ENCODE measurements at regions not wholly inside any gene's neighbourhood (a gene's known extent, or its start where the extent isn't known, plus 50 kb on each side); places are given as distances from the start of the nearest gene placed in this dataset.

DNA sequence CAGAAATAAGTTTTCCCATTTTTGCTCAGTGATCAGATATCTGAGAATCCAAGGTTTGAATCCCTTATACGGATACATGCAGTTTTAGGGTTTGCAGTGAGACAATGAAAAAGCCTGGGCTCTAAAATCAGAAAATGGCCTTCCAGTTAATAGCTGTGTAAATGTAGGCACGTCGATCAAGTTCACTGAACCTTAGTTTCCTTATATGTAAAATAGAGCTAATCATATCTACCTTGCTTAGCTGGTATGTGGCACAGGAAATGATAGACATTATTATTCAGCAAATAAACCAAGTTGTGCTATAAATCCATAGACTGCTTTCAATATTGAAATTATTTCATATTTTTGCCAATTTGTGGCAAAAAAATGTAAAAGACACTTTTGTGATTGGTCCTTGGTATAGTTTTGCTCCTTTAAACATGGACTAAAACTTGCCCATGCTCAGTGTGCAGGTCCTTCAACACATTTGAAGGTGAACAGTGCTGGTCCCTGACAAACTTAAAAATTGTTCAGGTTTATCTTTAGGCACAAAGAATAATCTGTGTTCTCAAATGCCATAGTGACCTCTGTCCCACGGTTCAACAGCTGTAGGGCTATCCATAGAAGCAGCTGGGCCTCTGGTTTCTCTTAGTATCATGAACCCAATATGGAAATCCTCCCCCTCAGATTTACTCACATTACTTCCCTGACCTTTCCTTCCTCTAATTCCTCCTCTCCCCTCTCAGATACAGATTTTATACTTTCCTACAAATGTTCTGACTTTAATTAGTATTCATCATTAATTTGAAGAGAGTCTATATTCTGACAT is 51.0 kb downstream of the CCDC54 start:
- no peak for DNase-seq

DNA sequence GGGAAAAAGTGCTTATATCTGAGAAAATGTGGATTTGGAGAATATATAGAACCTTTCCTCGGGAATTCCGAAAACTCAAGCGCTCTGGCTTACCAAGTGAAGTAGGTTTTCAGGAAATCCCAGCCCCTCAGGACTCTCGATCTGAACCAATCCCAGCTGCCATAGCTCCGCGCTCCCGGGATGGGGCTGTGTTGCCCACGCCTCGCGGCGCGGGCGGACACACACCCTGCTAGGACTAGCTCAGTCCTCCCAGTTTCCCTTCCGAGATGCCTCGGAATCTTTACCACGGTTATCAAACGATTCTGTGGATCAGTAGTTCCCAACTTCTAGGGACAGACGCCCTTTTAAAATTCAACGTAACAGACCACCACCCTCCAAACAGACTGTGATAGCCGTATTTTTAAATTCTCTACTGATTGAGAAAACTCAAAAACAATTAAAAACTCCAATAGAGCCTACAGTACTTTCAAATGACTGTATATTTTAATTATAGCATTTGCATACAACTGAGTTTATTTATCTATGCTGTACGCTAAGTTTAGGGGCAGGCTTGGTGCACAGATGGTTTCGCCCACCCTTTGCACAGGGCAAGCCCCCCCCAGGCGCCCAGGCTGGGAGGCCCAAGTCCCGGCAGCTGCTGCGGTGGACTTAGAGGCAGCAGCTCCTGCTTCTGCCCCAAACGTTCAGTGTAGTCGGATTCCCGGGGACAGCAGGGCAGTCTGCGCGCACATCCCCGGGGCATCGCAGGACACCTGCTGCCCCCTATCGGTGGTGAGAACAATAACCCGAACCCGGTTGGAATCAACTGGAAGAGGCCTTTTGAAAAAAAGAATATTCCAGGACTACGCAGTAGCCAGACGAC is 52.3 kb downstream of the CCDC54 start:
- DNase-seq: peak; percentile 88

DNA sequence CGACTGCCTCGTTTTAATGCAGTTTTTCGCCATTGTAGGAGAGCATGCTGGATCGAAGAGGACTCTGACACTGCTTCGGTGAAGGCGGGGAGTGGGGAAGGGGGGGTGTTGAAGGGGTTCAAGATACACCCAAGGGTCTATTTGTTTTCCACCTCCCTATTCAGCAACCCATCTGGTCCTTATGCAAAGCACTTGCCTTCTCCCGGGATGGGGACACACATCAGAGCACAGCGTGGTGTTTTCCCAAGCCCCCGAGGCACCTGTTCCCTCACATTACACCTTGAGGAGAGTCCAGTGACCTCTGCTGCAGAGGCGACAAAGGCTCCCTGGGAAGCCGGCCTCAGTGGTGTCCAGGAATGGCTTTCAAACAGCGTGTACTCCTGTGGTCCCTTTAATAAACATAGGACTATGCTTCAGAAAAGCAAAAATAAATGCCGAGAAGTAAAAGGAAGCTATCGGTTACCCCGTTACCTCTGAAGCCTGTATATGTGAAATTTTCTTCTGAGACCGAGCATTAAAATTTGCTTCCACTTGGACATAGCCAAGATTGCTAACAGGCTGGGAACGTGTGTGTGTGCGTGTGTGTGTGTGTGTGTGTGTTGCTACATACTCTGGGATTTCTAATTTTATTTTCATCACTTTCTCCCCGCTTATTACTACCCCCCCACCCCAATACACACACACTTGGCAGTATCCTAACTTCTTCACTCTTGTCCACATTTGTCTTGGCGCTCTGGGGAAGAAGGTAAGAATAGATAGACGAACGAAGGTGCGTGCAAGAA is 53.2 kb downstream of the CCDC54 start:
- peak; percentile 34 for DNase-seq

DNA sequence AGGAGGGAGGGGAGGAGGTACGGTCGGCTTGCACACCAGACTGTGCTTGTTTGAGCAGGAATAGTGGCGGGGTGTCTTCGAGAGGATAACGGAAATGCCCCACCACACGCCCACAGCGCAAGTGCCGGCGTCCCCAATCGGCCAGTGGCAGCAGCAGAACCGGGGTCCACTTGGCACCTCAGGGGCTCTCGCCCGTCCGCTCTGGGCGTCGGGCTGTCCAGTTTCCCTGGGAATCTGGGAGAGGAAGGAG is 53.7 kb downstream of the CCDC54 start:
- DNase-seq: no peak

DNA sequence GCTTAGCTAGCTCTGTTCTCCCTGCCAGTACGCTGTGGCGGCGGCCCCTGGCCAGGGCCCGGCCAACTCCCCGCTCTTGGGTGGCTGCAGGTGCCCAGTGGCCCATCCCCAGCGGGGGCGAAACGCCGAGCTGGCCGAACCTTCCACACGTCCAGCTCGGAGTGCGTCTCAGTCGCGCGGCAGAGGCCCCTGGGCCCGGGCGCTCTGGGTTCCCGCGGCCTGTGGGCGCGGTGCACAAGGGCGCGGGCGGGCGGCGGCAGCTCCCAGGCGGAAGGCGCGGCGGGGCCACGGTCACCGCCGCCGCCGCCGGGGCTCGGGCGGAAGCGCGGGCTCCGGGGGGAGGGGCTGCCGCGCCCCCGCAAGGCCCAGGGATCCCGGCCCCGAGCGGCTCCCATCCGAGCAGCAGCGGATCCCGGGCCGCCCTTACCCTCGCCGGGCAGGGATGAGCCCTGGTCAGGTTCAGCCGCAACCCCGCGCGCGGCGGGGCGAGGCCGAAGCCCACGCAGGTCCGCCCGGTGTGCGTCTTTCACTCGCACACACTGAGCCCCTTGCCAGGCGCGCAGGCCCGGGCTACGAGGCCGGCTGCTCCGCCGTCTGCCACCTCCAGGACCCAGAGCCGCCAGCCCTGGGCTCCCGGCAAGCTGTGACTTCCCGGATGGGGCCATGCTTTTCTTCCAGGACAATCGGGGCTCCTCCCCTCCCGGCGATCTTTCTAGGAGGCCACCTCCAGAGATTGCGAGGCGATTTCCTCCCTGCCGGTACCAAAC is 54.2 kb downstream of the CCDC54 start:
- peak; percentile 71 for DNase-seq

DNA sequence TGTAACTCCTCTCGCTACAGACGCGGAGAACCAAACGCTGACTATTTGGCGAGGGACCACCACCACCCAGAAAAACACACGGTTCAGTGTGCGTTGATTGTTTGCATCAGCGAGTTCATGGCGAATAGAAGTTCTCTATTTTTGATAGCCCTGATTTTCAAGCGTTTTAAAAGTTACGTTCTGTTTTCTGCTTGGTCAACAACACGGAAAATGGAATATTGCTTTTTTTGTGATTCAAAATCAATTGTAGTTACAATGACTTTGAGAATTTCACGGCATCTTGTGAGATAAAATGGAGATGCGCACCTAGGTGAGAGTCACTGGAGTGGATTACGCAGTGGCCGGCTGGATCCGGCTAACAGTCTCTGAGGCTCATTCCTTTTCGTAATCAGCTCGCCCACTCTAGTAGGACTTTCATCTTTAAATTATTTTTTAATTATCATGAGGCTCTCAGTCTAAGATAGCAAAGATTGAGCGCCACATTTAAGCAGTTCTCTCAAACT is 54.8 kb downstream of the CCDC54 start:
- peak; percentile 5 for DNase-seq

DNA sequence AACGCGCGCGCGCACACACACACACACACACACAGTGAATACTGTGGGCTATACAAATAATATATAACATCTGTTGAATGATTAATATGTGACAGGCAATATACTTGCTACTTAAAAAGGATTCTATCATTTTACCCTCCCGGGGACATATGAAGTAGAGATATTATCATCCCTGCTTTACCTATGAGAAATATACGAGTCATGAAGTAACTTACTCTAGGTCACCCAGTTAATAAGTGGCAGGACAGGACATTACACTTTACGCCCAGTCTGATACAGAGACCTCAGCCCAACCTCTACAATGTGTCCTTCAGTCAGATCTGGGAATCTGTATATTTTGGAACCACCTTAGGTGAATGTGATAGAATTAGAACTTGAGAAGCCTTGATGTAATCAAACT is 55.4 kb downstream of the CCDC54 start:
- no peak for DNase-seq

DNA sequence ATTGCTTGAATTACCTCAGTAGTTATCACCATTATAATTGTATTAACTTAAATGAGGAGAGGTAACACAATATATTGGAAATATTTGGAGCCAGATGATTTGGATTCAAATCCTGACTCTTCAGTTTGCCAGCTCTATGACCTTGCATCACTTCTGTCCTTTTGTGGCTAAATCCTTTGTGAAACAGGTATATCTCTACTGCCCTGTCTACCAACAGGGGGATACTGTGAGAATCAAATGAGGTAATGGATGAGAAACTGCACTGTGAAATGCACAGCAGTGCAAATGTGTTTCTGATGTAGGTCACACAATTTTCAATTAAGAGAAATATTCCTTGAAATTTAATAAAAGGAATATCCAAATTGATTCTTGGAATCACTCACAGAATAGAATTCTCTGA is 58.8 kb downstream of the CCDC54 start:
- no peak for DNase-seq

DNA sequence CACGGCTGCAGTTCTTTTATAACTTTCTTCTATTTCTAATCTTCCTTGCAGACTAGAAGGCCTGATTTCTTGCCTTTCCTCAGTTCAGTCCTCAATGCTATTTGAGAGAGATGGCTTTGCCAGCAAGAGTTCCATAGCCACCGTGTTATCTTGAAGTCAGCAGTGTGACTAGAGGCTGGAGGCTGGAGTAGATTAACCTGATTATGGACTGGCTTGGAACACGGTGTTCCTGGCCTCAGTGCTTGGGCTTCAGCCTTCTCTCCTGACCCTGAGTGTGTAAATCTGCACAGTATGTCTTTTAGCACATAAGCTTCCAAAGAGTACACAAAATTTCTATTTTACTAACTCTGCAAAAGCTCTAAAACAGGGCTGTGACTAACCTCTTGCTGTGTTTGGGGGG is 61.4 kb downstream of the CCDC54 start:
- no peak for DNase-seq

DNA sequence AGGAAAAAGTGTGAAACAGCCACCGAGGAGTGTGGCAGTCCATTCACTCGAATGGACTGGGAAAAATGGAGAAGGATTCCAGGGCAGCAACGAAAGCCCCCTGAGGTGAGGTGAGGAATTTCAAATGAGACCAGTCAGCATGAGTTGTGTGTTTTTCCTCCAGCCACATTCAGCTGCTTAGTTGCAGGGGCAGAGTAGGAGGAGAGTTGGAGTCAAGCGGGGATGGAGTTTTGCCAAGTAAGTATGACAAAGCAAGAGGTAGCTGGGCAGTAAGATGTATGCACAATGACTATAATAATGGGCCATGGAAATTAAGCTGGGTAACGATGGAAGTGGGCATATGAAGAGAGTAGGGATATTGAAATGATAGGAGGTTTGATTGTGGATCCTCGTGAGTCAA is 64.4 kb downstream of the CCDC54 start:
- DNase-seq: peak; percentile 14

DNA sequence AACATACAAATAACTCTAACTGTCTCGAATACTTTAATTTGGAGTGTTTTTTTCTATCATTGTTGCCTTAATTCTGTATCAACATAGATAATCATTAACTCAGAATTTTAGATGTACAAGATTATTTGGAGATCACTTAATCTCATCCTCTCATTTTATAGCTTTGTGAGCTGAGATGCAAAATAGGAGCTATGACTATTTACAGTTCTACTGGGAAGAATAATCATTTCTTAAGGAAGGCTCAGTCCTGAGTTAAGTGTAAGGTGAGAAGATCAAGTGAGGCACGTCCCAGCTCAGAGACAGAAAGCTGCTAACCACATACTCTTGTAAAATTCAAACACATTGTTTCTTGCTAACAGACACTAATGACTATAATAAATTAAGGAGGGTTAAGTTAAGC is 66.2 kb downstream of the CCDC54 start:
- DNase-seq: no peak

DNA sequence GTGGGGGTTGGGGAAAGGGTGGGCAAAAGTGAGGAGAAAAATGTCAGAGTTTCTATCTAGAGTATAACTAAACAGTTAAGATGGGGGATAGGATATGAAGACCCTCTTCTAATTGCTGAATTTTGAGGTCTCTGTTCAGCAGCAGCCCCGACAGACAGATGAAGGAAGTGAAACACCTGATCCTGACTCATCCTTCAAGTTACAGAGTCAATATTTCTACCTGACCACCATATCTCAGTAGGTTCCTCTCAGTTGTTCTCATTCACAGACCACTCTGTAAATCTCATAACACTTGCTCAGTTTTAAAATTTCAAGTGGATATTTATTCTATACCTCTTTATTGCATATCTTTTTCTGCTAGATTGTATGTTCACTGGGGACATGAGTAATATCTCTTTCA is 69.5 kb downstream of the CCDC54 start:
- no peak for DNase-seq

DNA sequence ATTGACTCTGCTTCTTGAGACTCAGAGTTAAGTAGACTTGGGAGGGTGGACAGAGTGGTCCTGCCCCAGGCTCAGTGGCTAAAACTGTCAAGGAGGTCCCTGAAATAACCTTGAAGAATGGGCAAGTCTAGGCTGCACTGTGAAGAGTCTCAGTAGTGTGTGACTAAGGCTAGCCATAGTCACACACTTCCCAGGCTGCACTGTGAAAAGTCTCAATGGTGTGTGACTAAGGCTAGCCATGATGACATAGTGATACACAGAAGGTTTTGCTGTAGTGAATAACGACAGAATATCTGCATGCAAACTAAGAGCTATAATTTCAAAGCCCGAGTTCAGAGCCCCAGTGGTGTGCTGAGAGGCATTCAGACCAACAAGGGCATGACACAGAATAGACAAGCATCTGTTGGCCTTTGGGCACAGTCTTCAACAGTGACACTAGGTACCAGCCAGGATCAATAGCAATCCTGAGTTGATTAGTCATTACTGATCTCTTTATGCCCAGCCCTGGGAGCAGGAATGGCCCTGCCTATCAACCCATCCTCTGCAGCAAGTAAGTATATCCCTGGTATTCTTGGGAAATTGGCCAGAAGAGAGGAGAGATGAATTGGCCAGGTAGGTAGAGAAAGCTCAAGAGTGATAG is 72.4 kb upstream of the BBX start:
- peak; percentile 13 for DNase-seq

DNA sequence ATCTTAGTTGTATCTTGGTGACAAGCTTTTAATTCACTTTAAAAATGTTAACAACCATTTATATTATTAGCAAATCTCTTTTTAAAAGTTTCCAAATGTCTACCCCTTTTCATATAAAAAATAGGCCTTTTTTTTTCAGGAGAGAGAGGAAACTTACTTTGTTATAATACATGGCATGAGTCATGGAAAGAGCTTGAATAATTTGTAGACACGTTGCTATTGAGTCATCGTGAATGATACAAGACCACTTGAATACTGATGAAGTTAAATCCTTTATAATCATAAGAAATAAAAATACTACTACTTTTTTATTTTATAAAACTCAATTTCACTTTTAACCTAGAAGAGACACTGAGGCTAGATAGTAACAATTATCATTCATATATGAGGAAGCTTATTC is 70.3 kb upstream of the BBX start:
- DNase-seq: peak; percentile 50

DNA sequence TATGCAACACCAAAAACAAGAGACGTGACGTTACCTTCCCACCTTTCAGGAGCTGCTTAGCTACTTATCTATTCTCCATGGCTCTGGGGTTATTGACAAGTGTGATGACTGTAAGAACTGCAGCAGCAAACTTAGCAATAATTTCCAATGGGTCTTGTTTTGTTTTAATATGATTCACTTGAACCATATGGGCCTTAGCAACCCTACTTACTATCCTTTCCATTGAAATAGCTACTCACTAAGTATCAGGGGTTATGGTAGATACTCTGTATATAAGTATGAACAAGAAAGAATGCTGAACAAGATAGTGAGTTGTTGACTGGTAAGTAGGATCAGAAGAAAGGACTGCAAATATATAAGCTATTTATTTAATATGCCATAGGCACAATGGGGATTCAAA is 69.3 kb upstream of the BBX start:
- no peak for DNase-seq

DNA sequence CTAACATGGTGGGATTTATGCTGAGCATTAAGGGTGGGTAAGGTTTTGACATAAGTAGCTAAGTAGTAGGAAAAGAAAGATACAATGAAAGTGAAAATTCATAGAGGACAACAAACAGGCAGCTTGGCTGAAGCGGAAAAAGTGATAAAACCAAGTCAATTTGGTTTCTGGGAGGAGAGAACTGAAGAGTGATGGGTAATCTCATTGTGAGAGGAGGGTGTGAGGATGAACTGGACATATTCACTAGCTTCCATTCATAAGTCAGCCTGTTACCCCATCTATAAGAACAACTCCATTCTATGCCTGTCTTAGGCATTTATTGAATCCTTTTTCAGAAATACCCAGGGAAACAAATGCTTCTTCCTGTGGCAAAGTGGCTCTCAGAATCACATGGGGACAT is 67.1 kb upstream of the BBX start:
- no peak for DNase-seq

DNA sequence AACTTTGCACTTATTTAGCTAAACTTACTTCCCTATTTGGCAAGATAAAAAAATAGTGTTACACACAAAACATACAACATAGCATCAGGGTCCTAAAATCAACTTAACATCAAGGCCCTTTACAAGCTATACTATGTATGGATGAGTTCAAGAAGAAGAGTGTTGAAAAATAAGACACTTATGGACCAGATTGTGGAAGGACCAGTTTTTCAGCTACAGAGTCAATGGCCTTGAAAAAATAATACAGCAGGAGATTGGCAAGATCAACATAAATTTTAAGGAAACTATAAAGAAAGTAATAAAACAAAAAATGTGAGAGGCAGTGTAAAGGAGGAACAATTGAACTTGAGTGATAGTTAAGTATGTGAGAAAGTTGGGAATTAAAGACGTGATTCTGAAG is 66.3 kb upstream of the BBX start:
- DNase-seq: no peak

DNA sequence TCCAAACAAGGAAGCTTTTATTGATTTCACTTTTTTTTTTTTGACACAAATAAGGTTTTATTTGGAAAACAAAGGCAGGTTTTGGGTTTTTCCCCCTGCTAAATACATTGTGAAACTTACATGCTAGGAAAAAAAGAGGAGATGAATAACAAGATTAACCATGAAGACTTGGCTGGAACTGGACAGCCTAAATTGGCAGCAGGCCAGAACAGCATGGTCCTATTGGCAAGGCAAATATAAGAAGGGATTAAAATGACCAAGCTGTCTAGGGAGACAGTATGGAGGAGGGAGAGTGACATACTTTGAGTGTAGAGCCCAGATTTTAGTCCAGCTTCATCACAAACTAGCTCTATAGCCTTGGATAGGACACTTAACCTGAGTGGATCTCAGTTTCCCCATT is 63.9 kb upstream of the BBX start:
- DNase-seq: no peak

DNA sequence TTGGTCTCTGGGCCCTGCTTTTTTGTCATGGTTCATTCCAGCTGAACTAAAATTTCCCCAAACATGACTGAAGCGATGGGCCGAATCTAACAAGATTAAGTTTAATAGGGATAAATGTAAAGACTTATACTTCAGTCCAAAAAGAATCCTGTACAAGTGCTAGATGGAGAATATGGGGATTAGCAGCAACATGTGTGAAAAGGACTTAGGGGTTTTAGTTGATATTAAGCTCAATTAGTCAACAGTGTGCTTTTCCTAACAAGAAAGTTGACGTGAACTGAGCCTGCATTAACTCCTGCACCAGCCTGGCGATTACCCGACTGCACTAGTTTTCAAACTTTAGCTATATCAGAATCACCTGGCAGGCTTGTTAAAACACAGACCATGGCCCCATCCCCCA is 61.0 kb upstream of the BBX start:
- no peak for DNase-seq

DNA sequence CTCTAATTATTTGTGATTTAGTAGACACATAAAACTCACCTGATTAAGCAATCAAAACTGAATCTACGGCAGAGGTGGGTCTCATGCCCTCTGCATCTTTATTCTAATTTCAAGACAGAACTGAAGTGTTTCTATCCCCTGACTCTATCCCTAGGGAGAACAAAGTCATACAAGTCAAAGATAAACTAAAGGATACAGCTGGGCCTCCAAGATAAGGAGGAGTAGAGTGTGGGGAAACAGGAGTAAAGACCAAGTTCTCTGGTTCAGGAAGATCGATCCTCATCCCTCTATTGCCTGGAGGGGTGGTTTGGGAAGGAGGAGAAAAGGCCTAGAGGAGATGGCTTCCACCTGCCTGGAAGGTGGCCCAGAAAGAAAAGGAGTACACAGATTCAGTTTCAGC is 58.7 kb upstream of the BBX start:
- no peak for DNase-seq

DNA sequence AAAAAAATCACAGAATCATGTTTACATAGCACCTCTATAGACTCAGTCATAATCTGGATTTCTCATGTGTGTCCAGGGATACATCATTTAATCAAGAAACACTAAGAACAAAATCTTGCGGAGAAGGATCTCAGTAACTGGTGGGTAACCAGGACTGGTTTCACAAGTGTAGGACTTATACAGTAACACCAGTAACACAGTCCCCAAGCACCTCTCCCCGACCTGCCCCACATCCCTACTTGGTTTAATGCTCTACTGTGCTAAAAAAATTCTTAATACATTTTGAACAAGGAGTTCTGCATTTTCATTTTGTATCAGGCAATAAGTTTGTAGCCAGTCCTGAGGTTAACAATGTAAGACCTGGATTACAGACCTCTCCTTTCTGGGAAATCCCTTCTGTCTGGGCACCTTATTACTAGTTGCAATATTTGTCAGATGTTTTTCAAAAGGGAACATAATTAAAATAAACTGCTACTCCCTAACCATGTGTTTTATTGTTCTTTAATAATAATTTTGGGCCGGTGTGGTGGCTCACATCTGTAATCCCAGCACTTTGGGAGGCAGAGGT is 57.6 kb upstream of the BBX start:
- no peak for DNase-seq

DNA sequence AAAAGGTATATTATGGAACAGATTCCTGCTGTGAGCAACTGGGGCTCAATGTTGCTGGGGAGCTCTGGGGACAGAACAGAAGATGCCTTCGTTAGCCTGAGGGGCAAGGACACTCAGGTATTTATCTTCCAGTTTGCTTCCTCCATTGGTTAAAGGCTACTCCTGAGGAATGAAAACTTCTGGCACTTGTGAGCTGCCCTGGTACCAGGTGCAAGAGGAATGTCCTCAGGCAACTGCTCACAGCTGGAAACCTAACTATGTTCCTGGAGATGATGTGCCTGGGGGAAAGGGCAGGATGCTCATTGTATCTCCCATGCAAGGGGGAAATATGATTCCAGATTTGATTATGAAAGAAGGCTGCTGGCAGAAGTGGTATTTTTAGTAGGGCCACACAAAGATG is 54.0 kb upstream of the BBX start:
- DNase-seq: no peak
